ENCODE measurements at regions not wholly inside any gene's neighbourhood (a gene's known extent, or its start where the extent isn't known, plus 50 kb on each side); places are given as distances from the start of the nearest gene placed in this dataset.

DNA sequence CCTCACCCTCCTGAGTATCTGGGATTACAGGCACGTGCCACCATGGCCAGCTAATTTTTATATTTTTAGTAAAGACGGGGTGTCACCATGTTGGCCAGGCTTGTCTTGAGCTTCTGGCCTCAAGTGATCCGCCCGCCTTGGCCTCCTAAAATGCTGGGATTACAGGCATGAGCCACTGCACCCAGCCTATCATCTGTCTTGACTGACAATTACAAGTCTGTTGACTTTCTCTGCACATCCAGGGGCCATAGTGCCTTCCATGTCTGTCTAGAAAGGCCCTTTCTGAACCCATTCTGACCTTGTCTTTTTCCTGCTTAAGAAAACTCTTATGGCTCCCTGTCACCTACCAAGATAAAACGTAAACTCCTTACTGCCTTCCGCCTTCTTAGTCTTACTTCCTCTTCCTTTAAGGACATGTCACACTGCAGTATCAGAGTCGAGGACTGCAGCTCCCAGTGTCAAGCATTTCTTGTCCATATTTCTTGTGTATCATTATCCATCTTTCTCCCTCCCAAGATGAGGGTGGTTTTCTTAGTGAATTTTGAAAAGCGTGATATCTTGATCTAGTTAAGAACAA lies 49.9 kb upstream of the SHB start:
- no peak for DNase-seq

Measured in NCI-H226 (cell line).